H9 (cell line): ENCODE measurements at regions not wholly inside any gene's neighbourhood (a gene's known extent, or its start where the extent isn't known, plus 50 kb on each side); places are given as distances from the start of the nearest gene placed in this dataset.
A peak's percentile ranks its signal among the peaks of the same experiment; 100 is the strongest.
"Not testable (repeated sequence)": the region's sequence is repeated elsewhere in the genome, so short reads cannot be mapped to it uniquely, and the experiment has no call there.

Experiments
- DNase-seq: peaks from one replicate; pipeline ENCODE4 v3.0.0-alpha.2; 2017
- H2AFZ ChIP-seq: one replicate; pipeline ENCODE4 v1.6.1; 2013; ENCODE audit warnings: mild to moderate bottlenecking, low read length, control low read depth, moderate library complexity
- H2AK5ac ChIP-seq: 2 replicates; pipeline ENCODE4 v1.6.1; 2013; ENCODE audit warnings: low read length, control low read depth, mixed read lengths; ENCODE audit not compliant: insufficient read length
- H2BK120ac ChIP-seq: one replicate; pipeline ENCODE4 v1.6.1; 2013; ENCODE audit warnings: low read depth, mild to moderate bottlenecking, low read length, control low read depth, inconsistent platforms; ENCODE audit not compliant: poor library complexity, severe bottlenecking
- H2BK12ac ChIP-seq: 2 replicates; pipeline ENCODE4 v1.6.1; 2013; ENCODE audit warnings: low read length, control low read depth, mixed read lengths, low read depth; ENCODE audit not compliant: insufficient read length
- H2BK15ac ChIP-seq: 2 replicates; pipeline ENCODE4 v1.6.1; 2013; ENCODE audit warnings: low read depth, low read length, control low read depth
- H2BK20ac ChIP-seq: one replicate; pipeline ENCODE4 v1.6.1; 2013; ENCODE audit warnings: low read depth, mild to moderate bottlenecking, low read length, control low read depth, inconsistent platforms; ENCODE audit not compliant: poor library complexity, severe bottlenecking
- H2BK5ac ChIP-seq: 2 replicates; pipeline ENCODE4 v1.6.1; 2013; ENCODE audit warnings: low read length, control low read depth, mixed read lengths; ENCODE audit not compliant: insufficient read length
- H3K14ac ChIP-seq: 2 replicates; pipeline ENCODE4 v1.6.1; 2013; ENCODE audit warnings: low read length, control low read depth; ENCODE audit not compliant: insufficient read depth
- H3K18ac ChIP-seq: 2 replicates; pipeline ENCODE4 v1.6.1; 2013; ENCODE audit warnings: low read depth, mild to moderate bottlenecking, mixed read lengths, low read length, control low read depth; ENCODE audit not compliant: insufficient read length
- H3K23ac ChIP-seq: 2 replicates; pipeline ENCODE4 v1.6.1; 2013; ENCODE audit warnings: low read length, control low read depth, mixed read lengths, low read depth; ENCODE audit not compliant: insufficient read length
- H3K23me2 ChIP-seq: 2 replicates; pipeline ENCODE4 v1.6.1; 2013; ENCODE audit warnings: low read depth, mild to moderate bottlenecking, mixed read lengths, low read length, control low read depth; ENCODE audit not compliant: insufficient read length, poor library complexity, severe bottlenecking
- H3K27ac ChIP-seq: 2 replicates; pipeline ENCODE4 v1.5.1; 2013; ENCODE audit warnings: low read length, control low read depth, mixed read lengths, low read depth; ENCODE audit not compliant: insufficient read length
- H3K27me3 ChIP-seq: 2 replicates; pipeline ENCODE4 v1.6.1; 2013; ENCODE audit warnings: low read length, control low read depth, inconsistent platforms; ENCODE audit not compliant: insufficient read depth
- H3K4ac ChIP-seq: 2 replicates; pipeline ENCODE4 v1.6.1; 2013; ENCODE audit warnings: low read depth, mild to moderate bottlenecking, control low read depth, inconsistent platforms, low read length, moderate library complexity
- H3K4me1 ChIP-seq: 2 replicates; pipeline ENCODE4 v1.6.1; 2013; ENCODE audit warnings: low read length, control low read depth, inconsistent platforms; ENCODE audit not compliant: insufficient read depth
- H3K4me2 ChIP-seq: 2 replicates; pipeline ENCODE4 v1.6.1; 2013; ENCODE audit warnings: low read length, control low read depth, mixed read lengths; ENCODE audit not compliant: insufficient read length, insufficient read depth
- H3K56ac ChIP-seq: 2 replicates; pipeline ENCODE4 v1.6.1; 2013; ENCODE audit warnings: low read depth, mild to moderate bottlenecking, mixed read lengths, low read length, control low read depth; ENCODE audit not compliant: insufficient read length
- H3K79me1 ChIP-seq: 2 replicates; pipeline ENCODE4 v1.6.1; 2013; ENCODE audit warnings: low read depth, mild to moderate bottlenecking, moderate library complexity, low read length, control low read depth, inconsistent platforms; ENCODE audit not compliant: insufficient read depth, poor library complexity, severe bottlenecking
- H3K79me2 ChIP-seq: 2 replicates; pipeline ENCODE4 v1.6.1; 2013; ENCODE audit warnings: low read length, control low read depth, inconsistent platforms; ENCODE audit not compliant: insufficient read depth
- H3K9ac ChIP-seq: 2 replicates; pipeline ENCODE4 v1.6.1; 2013; ENCODE audit warnings: low read length, control low read depth, mixed read lengths; ENCODE audit not compliant: insufficient read length; ENCODE audit errors: extremely low read depth
- H3K9me3 ChIP-seq: one replicate; pipeline ENCODE4 v1.6.1; 2013; ENCODE audit warnings: low read depth, low read length, inconsistent platforms; ENCODE audit not compliant: control insufficient read depth
- H3T11ph ChIP-seq: one replicate; pipeline ENCODE4 v1.6.1; 2013; ENCODE audit warnings: mild to moderate bottlenecking, low read length, control low read depth, inconsistent platforms
- H4K20me1 ChIP-seq: one replicate; pipeline ENCODE4 v1.6.1; 2013; ENCODE audit not compliant: control insufficient read depth, insufficient read length, insufficient read depth
- H4K5ac ChIP-seq: 2 replicates; pipeline ENCODE4 v1.6.1; 2013; ENCODE audit warnings: low read depth, mild to moderate bottlenecking, mixed read lengths, low read length, control low read depth; ENCODE audit not compliant: insufficient read length
- H4K8ac ChIP-seq: replicated peaks from 2 replicates; pipeline ENCODE4 v1.6.1; 2013; ENCODE audit warnings: low read length, control low read depth, mixed read lengths, low read depth; ENCODE audit not compliant: insufficient read length
- H4K91ac ChIP-seq: 2 replicates; pipeline ENCODE4 v1.6.1; 2013; ENCODE audit warnings: low read depth, mild to moderate bottlenecking, moderate library complexity, mixed read lengths, low read length, control low read depth; ENCODE audit not compliant: insufficient read length
- H3K27ac Mint-ChIP-seq, 3 experiments: 2 replicates in 2 of 3; 3 replicates in 1 of 3; pipeline ENCODE4 v1.8.0; 2020 to 2021; ENCODE audit warnings: mixed read lengths in 3 of 3, mild to moderate bottlenecking in 1 of 3, moderate library complexity in 1 of 3
- H3K27me3 Mint-ChIP-seq: 2 replicates; pipeline ENCODE4 v1.8.0; 2021; ENCODE audit warnings: low read depth, mild to moderate bottlenecking, moderate library complexity, mixed read lengths
- H3K36me3 Mint-ChIP-seq, 3 experiments: 2 replicates in 2 of 3; 3 replicates in 1 of 3; pipeline ENCODE4 v1.8.0; 2020 to 2021; ENCODE audit warnings: low read depth in 3 of 3, mixed read lengths in 3 of 3; ENCODE audit not compliant: insufficient read depth in 1 of 3
- H3K4me1 Mint-ChIP-seq, 2 experiments: 2 replicates each; pipeline ENCODE4 v1.8.0; 2020; ENCODE audit warnings: mixed read lengths in 2 of 2
- H3K4me3 Mint-ChIP-seq, 2 experiments: 2 replicates in 1 of 2; 3 replicates in 1 of 2; pipeline ENCODE4 v1.8.0; 2020 to 2021; ENCODE audit warnings: mild to moderate bottlenecking in 2 of 2, mixed read lengths in 2 of 2, moderate library complexity in 1 of 2
- H3K9me3 Mint-ChIP-seq, 2 experiments: 2 replicates in 1 of 2; 3 replicates in 1 of 2; pipeline ENCODE4 v1.8.0; 2020; ENCODE audit warnings: mild to moderate bottlenecking in 2 of 2, mixed read lengths in 2 of 2, moderate library complexity in 1 of 2
- CTCF ChIP-seq: fragments of 200-600 bp; sonication (generic); conservative IDR thresholded peaks from 3 replicates; pipeline ENCODE4 v1.8.0; 2021; ENCODE audit warnings: antibody characterized with exemption, mild to moderate bottlenecking
- WGBS: extraction: QIAGEN DNeasy Blood & Tissue Kit; methylation state at CpG from one replicate; pipeline ENCODE4 v1.1.7; 2013; ENCODE audit warnings: missing lambda C conversion rate, low lambda C conversion rate, mixed read lengths; ENCODE audit not compliant: insufficient read length; ENCODE audit errors: extremely low coverage; 5-methylcytosine and 5-hydroxymethylcytosine counted together

DNA sequence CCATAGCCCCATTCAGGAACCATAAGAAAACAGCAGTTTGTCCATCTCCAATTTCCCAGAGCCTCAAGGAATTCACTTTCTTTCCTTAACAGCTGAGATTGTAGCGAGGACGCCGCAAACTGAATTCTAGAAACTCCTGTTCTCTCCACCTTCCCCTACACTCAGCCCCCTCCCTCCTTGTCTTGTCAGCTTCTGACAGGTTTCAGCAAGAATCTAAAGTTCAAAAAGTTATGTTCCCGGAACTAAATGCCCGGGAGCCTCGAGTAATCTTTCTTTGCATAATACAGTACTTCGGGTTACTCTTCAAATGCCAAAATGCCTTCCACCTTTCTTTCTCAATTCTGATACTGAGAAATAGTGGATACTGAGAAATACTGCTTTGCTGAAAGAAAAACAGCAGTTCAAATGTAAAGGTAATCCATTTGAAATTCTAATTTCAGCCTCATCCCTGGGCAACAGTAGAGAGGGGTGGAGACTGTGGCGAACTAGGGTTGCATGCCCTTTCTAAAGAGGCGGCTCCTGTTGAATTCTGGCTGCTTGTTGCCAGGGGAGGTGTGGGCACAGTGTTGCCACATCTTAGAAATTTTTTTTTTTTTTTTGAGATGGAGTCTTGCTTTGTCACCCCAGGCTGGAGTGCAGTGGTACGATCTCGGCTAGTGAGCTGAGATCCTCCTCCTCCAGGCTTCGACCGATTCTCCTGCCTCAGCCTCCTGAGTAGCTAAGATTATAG lies 63.5 kb upstream of the USP7 start:
- Histone ChIP-seq H2BK12ac (no peak overlapping the region), H4K20me1 (no peaks in the 10 kb centered on the region), H3K79me1 (no peaks in the 10 kb centered on the region), H3K4me2 (no peak overlapping the region), H4K8ac (no peak overlapping the region), H2BK5ac (no peak overlapping the region), H3K27me3 (no peaks in the 10 kb centered on the region), H3K27ac (no peak overlapping the region), H4K91ac (no peak overlapping the region), H2BK20ac (no peak overlapping the region), H3K9me3 (no peaks in the 10 kb centered on the region), H2BK15ac (no peak overlapping the region), H3K56ac (no peak overlapping the region), H3K4me1 (no peaks in the 10 kb centered on the region), H3T11ph (no peak overlapping the region), H2BK120ac (no peak overlapping the region), H3K9ac (no peak overlapping the region), H3K79me2 (no peaks in the 10 kb centered on the region), H2AFZ (no peak overlapping the region), H3K23me2 (no peaks in the 10 kb centered on the region), H4K5ac (no peak overlapping the region), H3K18ac (no peak overlapping the region), H3K23ac (no peak overlapping the region), H3K4ac (no peak overlapping the region), H2AK5ac (no peak overlapping the region), H3K14ac (no peak overlapping the region)
- H3K36me3 Mint-ChIP-seq: no peaks in the 10 kb centered on the region
- peaks cover 5 to 6% of the 10 kb centered on the region in 2 experiments; a peak in 3 of 4 replicates for H3K4me1 Mint-ChIP-seq
- WGBS: no CpG with 5 or more reads among the region's 13 CpGs
- no peaks in the 10 kb centered on the region for H3K27me3 Mint-ChIP-seq
- H3K4me3 Mint-ChIP-seq: no peak overlapping the region
- H3K9me3 Mint-ChIP-seq: no peaks in the 10 kb centered on the region
- no peak for DNase-seq
- TF ChIP-seq CTCF: no peak
- peak overlapping the region in 1 of 3 experiments; percentile 69; a peak in 1 of 7 replicates for H3K27ac Mint-ChIP-seq

- H3K18ac ChIP-seq, H3K56ac ChIP-seq, H3K27ac ChIP-seq, H3K36me3 Mint-ChIP-seq, H3K9ac ChIP-seq, H2AFZ ChIP-seq, H3K23me2 ChIP-seq, H3K4me2 ChIP-seq, H4K91ac ChIP-seq, H3K4me3 Mint-ChIP-seq, DNase-seq, H3K23ac ChIP-seq, H2BK12ac ChIP-seq, H3K79me2 ChIP-seq, H3K27me3 ChIP-seq, H3K9me3 ChIP-seq, H3K4me1 ChIP-seq, H4K5ac ChIP-seq, H3K14ac ChIP-seq, H3K27me3 Mint-ChIP-seq, H3K79me1 ChIP-seq, H2BK15ac ChIP-seq, H2BK5ac ChIP-seq, H2BK120ac ChIP-seq, H3T11ph ChIP-seq, H3K4me1 Mint-ChIP-seq, H3K27ac Mint-ChIP-seq, H3K9me3 Mint-ChIP-seq, H3K4ac ChIP-seq, H4K20me1 ChIP-seq, H2BK20ac ChIP-seq, H4K8ac ChIP-seq, H2AK5ac ChIP-seq: not testable (repeated sequence)
- no CpG with 5 or more reads among the region's 21 CpGs for WGBS
Measured at GRCh38 chr16:9028491-9028890, 63.0 kb upstream of the HAPSTR1 start.
